Parathyroid adenoma (tissue), 2 donors: ENCODE measurements at regions not wholly inside any gene's neighbourhood (a gene's known extent, or its start where the extent isn't known, plus 50 kb on each side); places are given as distances from the start of the nearest gene placed in this dataset.

ENCODE experiments used
- H2AFZ ChIP-seq: fragments of 300-600 bp; sonication (generic); one replicate; pipeline ENCODE4 v1.7.0; 2017; ENCODE audit warnings: antibody characterized with exemption, mild to moderate bottlenecking
- H3K27ac ChIP-seq: fragments of 300-600 bp; sonication (generic); one replicate; pipeline ENCODE4 v1.7.0; 2017
- H3K27me3 ChIP-seq: fragments of 300-600 bp; sonication (generic); one replicate; pipeline ENCODE4 v1.7.0; 2017; ENCODE audit warnings: low read length; ENCODE audit not compliant: control insufficient read depth, insufficient read depth
- H3K36me3 ChIP-seq: fragments of 300-600 bp; sonication (generic); one replicate; pipeline ENCODE4 v1.7.0; 2017; ENCODE audit warnings: low read length; ENCODE audit not compliant: control insufficient read depth, insufficient read depth
- H3K4me1 ChIP-seq: fragments of 300-600 bp; sonication (generic); one replicate; pipeline ENCODE4 v1.7.0; 2017; ENCODE audit warnings: control low read depth
- H3K4me2 ChIP-seq: fragments of 300-600 bp; sonication (generic); one replicate; pipeline ENCODE4 v1.7.0; 2017; ENCODE audit warnings: low read length
- H3K4me3 ChIP-seq: fragments of 300-600 bp; sonication (generic); one replicate; pipeline ENCODE4 v1.7.0; 2017; ENCODE audit warnings: low read depth, low read length
- H3K79me2 ChIP-seq: fragments of 300-600 bp; sonication (generic); one replicate; pipeline ENCODE4 v1.7.0; 2017; ENCODE audit warnings: control low read depth
- H3K9ac ChIP-seq: fragments of 300-600 bp; sonication (generic); one replicate; pipeline ENCODE4 v1.7.0; 2017; ENCODE audit warnings: mild to moderate bottlenecking
- H3K9me3 ChIP-seq: fragments of 300-600 bp; sonication (generic); one replicate; pipeline ENCODE4 v1.7.0; 2017; ENCODE audit warnings: low read length; ENCODE audit not compliant: control insufficient read depth
- CTCF ChIP-seq: fragments of 300-600 bp; sonication (generic); IDR thresholded peaks from one replicate; pipeline ENCODE4 v1.7.0; 2017; ENCODE audit warnings: antibody characterized with exemption, mild to moderate bottlenecking
- donor health status: primary hyperparathyroidism.

DNA sequence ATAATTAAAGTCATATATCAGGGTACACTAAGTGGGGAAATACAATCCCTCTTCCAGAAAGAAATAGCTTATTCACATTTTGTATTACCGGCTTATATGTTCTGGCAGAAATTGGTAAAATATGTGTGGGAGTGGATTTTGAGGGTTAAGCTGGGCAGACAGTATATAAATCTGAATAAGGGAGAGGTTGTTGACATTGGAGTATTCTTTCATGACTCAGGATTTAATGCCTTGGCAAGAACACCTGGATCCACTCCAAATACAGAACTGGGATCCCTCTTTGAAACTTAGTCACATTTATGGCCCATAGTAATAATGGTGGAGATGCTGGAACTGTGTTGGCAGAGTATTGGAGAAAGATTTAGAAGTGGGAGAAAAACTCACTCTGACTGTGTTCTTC lies 54.3 kb upstream of the TET2 start:
- Histone ChIP-seq H3K4me1 (no peaks in the 10 kb centered on the region), H3K4me3 (no peak overlapping the region), H3K27me3 (no peaks in the 10 kb centered on the region), H3K9me3 (no peaks in the 10 kb centered on the region), H3K4me2 (no peak overlapping the region), H3K36me3 (no peaks in the 10 kb centered on the region), H3K79me2 (no peaks in the 10 kb centered on the region), H3K27ac (no peak overlapping the region), H2AFZ (no peak overlapping the region), H3K9ac (no peak overlapping the region)
- TF ChIP-seq CTCF: no peak

DNA sequence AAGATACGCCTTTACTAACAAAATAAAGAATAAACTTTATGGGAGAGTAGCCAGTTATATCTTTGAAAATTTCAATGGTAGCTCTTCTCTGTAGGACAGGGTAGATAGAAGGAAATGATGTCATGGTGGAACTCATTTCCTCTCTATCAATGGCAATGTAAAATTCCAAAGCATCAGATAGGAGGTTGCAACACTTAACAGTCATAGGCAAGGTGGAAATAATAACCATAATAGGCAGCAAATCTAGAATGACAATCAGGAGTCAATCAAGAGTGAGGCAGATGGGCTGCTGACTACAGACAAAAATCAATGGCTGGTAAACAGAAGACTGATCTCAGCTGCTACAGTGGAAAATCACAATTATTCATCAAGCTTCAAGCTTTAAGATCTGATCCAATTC lies 53.9 kb upstream of the TET2 start:
- Histone ChIP-seq H3K4me2 (no peak overlapping the region), H3K4me3 (no peak overlapping the region), H3K27me3 (no peaks in the 10 kb centered on the region), H3K27ac (no peak overlapping the region), H3K9me3 (no peaks in the 10 kb centered on the region), H3K4me1 (no peaks in the 10 kb centered on the region), H3K9ac (no peak overlapping the region), H3K79me2 (no peaks in the 10 kb centered on the region), H2AFZ (no peak overlapping the region), H3K36me3 (no peaks in the 10 kb centered on the region)
- TF ChIP-seq CTCF: no peak

DNA sequence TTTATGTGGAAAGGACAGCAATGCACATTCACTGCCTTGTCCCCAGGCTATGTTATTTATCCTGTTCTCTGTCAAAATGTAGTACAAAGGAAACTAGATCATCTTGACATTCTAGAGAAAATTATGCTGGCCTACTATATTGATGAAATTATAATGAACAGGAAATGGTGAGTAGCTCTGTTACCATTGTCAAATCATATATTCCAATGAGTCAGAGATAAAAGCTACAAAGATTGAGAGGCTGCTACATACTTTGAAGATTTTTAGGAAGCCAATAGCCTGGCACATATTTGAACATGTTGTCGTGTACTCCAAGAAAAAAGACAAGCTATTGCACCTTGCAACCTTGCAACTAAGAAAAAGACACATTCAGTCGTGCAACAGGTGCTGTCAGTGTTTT lies 52.7 kb upstream of the TET2 start:
- H3K4me1 ChIP-seq: no peaks in the 10 kb centered on the region
- H3K4me2 ChIP-seq: no peak overlapping the region
- H3K9ac ChIP-seq: no peak overlapping the region
- no peak overlapping the region for H2AFZ ChIP-seq
- no peaks in the 10 kb centered on the region for H3K79me2 ChIP-seq
- no peaks in the 10 kb centered on the region for H3K9me3 ChIP-seq
- H3K36me3 ChIP-seq: no peaks in the 10 kb centered on the region
- H3K27me3 ChIP-seq: no peaks in the 10 kb centered on the region
- no peak for TF ChIP-seq CTCF
- no peak overlapping the region for H3K4me3 ChIP-seq
- no peak overlapping the region for H3K27ac ChIP-seq
